Endodermal cell (in vitro differentiated cells): ENCODE measurements at regions not wholly inside any gene's neighbourhood (a gene's known extent, or its start where the extent isn't known, plus 50 kb on each side); places are given as distances from the start of the nearest gene placed in this dataset.

ENCODE experiments used
- DNase-seq: peaks from one replicate; pipeline ENCODE4 v3.0.0-alpha.2; 2017
- H3K27ac ChIP-seq: 2 replicates; pipeline ENCODE4 v1.5.1; 2013; ENCODE audit warnings: mild to moderate bottlenecking, low read depth, low read length, moderate library complexity
- H3K27me3 ChIP-seq: 2 replicates; pipeline ENCODE4 v1.6.1; 2013; ENCODE audit warnings: mild to moderate bottlenecking, low read length, moderate library complexity; ENCODE audit not compliant: insufficient read depth, control insufficient read depth, poor library complexity, severe bottlenecking
- H3K36me3 ChIP-seq: 2 replicates; pipeline ENCODE4 v1.7.0; 2013; ENCODE audit warnings: mild to moderate bottlenecking, low read length, moderate library complexity; ENCODE audit not compliant: control insufficient read depth, insufficient read depth
- H3K4me1 ChIP-seq: one replicate; pipeline ENCODE4 v1.7.0; 2013; ENCODE audit warnings: low read length; ENCODE audit not compliant: control insufficient read depth, insufficient read depth
- H3K4me3 ChIP-seq: 2 replicates; pipeline ENCODE4 v1.5.1; 2013; ENCODE audit warnings: mild to moderate bottlenecking, low read length, moderate library complexity
- H3K9ac ChIP-seq: 2 replicates; pipeline ENCODE4 v1.6.1; 2013; ENCODE audit warnings: mild to moderate bottlenecking, low read length, moderate library complexity; ENCODE audit not compliant: poor library complexity, severe bottlenecking; ENCODE audit errors: extremely low read depth
- H3K9me3 ChIP-seq: 2 replicates; pipeline ENCODE4 v1.6.1; 2013; ENCODE audit warnings: mild to moderate bottlenecking, low read length, moderate library complexity; ENCODE audit not compliant: control insufficient read depth
- H3K27ac Mint-ChIP-seq: 2 replicates; pipeline ENCODE4 v1.8.0; 2020; ENCODE audit warnings: mixed read lengths
- H3K27me3 Mint-ChIP-seq: 2 replicates; pipeline ENCODE4 v1.8.0; 2021; ENCODE audit warnings: mild to moderate bottlenecking, mixed read lengths; ENCODE audit not compliant: insufficient read depth
- H3K36me3 Mint-ChIP-seq: 2 replicates; pipeline ENCODE4 v1.8.0; 2020; ENCODE audit warnings: low read depth, mixed read lengths
- H3K4me1 Mint-ChIP-seq: 2 replicates; pipeline ENCODE4 v1.8.0; 2020; ENCODE audit warnings: mixed read lengths
- H3K4me3 Mint-ChIP-seq: 2 replicates; pipeline ENCODE4 v1.8.0; 2020; ENCODE audit warnings: mild to moderate bottlenecking, moderate library complexity, mixed read lengths
- H3K9me3 Mint-ChIP-seq: 2 replicates; pipeline ENCODE4 v1.8.0; 2020; ENCODE audit warnings: mild to moderate bottlenecking, mixed read lengths
- WGBS, 2 experiments: methylation state at CpG; one replicate each; pipeline versions ENCODE4 v1.1.5 to v1.1.7; 2013; ENCODE audit warnings: missing lambda C conversion rate in 2 of 2, mixed read lengths in 1 of 2; ENCODE audit not compliant: insufficient coverage in 1 of 2, insufficient read length in 1 of 2; 5-methylcytosine and 5-hydroxymethylcytosine counted together
- TF ChIP-seq, protein P1 (sequence below): fragments of 200-600 bp; sonication (generic); conservative IDR thresholded peaks from 2 replicates; pipeline ENCODE4 v1.5.0; 2021; ENCODE audit warnings: antibody characterized with exemption, mild to moderate bottlenecking

DNA sequence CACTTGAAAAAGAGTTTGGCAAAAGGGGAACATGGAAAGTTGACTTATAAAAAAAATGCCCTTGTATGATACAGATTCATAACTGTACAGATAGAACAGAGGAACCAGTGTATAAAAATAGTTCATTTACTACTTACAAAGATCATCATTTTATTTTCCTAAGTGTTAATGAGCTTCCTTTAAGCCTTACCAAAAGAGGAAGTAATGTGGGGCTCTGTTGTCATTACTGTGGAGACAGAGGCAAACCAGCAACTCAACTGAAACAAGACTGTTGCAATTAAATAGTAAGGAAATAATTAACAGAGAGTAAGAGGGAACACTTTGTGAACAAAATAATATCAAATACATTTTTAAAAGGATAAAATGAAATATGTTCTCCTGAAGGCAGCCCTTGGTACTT lies 526.2 kb upstream of the ADARB2 start:
- H3K4me1 Mint-ChIP-seq: no peaks in the 10 kb centered on the region

DNA sequence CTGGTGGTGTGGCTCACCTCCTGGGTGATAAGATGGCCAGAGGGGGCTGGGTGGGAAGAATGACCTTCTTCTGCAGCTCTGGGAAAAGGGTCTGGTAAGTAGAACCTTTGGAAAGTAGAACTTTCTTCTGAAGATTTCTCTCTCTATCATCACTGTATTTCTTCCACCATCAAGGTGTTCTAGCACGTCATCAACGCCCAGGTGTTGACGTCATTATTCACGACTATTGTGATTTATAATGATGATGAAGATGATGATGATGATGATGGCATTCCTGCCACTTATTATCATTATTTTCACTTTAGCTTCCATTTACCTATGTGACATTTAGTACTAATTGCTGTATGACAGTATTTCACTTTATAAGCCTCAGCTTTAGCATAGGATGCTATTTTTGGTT lies 525.6 kb upstream of the ADARB2 start:
- H3K27ac Mint-ChIP-seq: no peak overlapping the region
- 100% methylated on average over 2 of the region's 4 CpGs; no CpG with 5 or more reads in 1 of the 2 experiments for WGBS, 2 experiments
- Histone ChIP-seq H3K9ac (no peak overlapping the region), H3K9me3 (peaks cover 8% of the 10 kb centered on the region), H3K27me3 (no peaks in the 10 kb centered on the region), H3K36me3 (no peaks in the 10 kb centered on the region), H3K4me1 (no peaks in the 10 kb centered on the region), H3K4me3 (no peak overlapping the region), H3K27ac (no peak overlapping the region)
- TF ChIP-seq, protein P1, sequence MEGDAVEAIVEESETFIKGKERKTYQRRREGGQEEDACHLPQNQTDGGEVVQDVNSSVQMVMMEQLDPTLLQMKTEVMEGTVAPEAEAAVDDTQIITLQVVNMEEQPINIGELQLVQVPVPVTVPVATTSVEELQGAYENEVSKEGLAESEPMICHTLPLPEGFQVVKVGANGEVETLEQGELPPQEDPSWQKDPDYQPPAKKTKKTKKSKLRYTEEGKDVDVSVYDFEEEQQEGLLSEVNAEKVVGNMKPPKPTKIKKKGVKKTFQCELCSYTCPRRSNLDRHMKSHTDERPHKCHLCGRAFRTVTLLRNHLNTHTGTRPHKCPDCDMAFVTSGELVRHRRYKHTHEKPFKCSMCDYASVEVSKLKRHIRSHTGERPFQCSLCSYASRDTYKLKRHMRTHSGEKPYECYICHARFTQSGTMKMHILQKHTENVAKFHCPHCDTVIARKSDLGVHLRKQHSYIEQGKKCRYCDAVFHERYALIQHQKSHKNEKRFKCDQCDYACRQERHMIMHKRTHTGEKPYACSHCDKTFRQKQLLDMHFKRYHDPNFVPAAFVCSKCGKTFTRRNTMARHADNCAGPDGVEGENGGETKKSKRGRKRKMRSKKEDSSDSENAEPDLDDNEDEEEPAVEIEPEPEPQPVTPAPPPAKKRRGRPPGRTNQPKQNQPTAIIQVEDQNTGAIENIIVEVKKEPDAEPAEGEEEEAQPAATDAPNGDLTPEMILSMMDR: no peak
- H3K4me1 Mint-ChIP-seq: no peaks in the 10 kb centered on the region
- DNase-seq: no peak
- H3K27me3 Mint-ChIP-seq: no peaks in the 10 kb centered on the region
- no peaks in the 10 kb centered on the region for H3K36me3 Mint-ChIP-seq
- H3K9me3 Mint-ChIP-seq: peaks cover 7% of the 10 kb centered on the region
- H3K4me3 Mint-ChIP-seq: no peak overlapping the region

More for the DNA sequence above, 526.2 kb upstream of the ADARB2 start:
- Mint-ChIP-seq H3K36me3 (no peaks in the 10 kb centered on the region), H3K27ac (no peak overlapping the region), H3K27me3 (no peaks in the 10 kb centered on the region), H3K4me3 (no peak overlapping the region), H3K9me3 (peaks cover 7% of the 10 kb centered on the region)
- no peak overlapping the region for H3K9ac ChIP-seq
- H3K9me3 ChIP-seq: peaks cover 8% of the 10 kb centered on the region
- TF ChIP-seq, protein P1: no peak
- H3K4me1 ChIP-seq: no peaks in the 10 kb centered on the region
- no peaks in the 10 kb centered on the region for H3K27me3 ChIP-seq
- H3K36me3 ChIP-seq: no peaks in the 10 kb centered on the region
- H3K27ac ChIP-seq: no peak overlapping the region
- no peak overlapping the region for H3K4me3 ChIP-seq
- no peak for DNase-seq

DNA sequence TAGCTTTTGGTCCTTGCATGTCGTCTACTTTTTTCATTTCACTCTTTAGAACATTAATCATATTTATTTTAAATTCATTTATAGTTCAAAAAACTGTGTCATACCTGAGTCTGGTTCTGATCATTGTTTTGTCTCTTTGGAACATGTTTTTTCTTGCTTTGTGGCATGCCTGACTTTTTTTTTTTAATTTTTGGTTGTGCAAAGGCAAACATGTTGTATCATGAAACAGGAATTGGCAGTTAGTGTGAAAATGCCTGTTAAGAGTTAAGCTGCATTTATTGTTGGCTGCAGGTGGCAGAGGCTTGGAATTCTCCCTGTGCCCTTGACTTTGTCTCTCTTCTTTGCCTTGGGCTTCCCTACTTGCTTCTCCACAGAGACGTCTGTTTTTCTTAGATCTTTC lies 525.0 kb upstream of the ADARB2 start:
- no peak overlapping the region for H3K27ac Mint-ChIP-seq
- no peaks in the 10 kb centered on the region for H3K4me1 ChIP-seq
- WGBS, 2 experiments: 89% methylated on average over 2 of the region's 2 CpGs; no CpG with 5 or more reads in 1 of the 2 experiments

More for the DNA sequence above, 525.0 kb upstream of the ADARB2 start:
- Mint-ChIP-seq H3K4me1 (no peaks in the 10 kb centered on the region), H3K4me3 (no peak overlapping the region), H3K27me3 (no peaks in the 10 kb centered on the region), H3K9me3 (peaks cover 7% of the 10 kb centered on the region), H3K36me3 (no peaks in the 10 kb centered on the region)
- Histone ChIP-seq H3K27ac (no peak overlapping the region), H3K9ac (no peak overlapping the region), H3K9me3 (peaks cover 8% of the 10 kb centered on the region), H3K27me3 (no peaks in the 10 kb centered on the region), H3K36me3 (no peaks in the 10 kb centered on the region), H3K4me3 (no peak overlapping the region)
- no peak for DNase-seq
- TF ChIP-seq, protein P1: no peak
